ENCODE measurements at regions not wholly inside any gene's neighbourhood (a gene's known extent, or its start where the extent isn't known, plus 50 kb on each side); places are given as distances from the start of the nearest gene placed in this dataset.

- Histone ChIP-seq H3K36me3 (no peaks in the 10 kb centered on the region), H3K27ac (no peak overlapping the region), H3K9me3 (no peaks in the 10 kb centered on the region), H3K27me3 (ENCODE audit: low read depth) (no peaks in the 10 kb centered on the region), H3K4me3 (no peak overlapping the region), H3K4me1 (no peaks in the 10 kb centered on the region)
- no peak for ATAC-seq
- no peak for TF ChIP-seq CTCF (IDR thresholded peaks at IDR 0.05)
- intact Hi-C loops (cut with DNase I): no loop called here
- no peak for DNase-seq
Observed at GRCh38 chr2:225911019-225911418, 511.5 kb downstream of the NYAP2 start.

- H3K36me3 ChIP-seq: no peaks in the 10 kb centered on the region
- no peaks in the 10 kb centered on the region for H3K27me3 ChIP-seq (ENCODE audit: low read depth)
- no peaks in the 10 kb centered on the region for H3K4me1 ChIP-seq
- ATAC-seq: no peak
- H3K27ac ChIP-seq: no peak overlapping the region
- no peak for DNase-seq
- no peak for TF ChIP-seq CTCF (IDR thresholded peaks at IDR 0.05)
- no peaks in the 10 kb centered on the region for H3K9me3 ChIP-seq
- intact Hi-C loops (cut with DNase I): no loop called here
- no peak overlapping the region for H3K4me3 ChIP-seq
Observed at GRCh38 chr2:225895126-225895525, 495.6 kb downstream of the NYAP2 start.

GRCh38 chr2:225894236-225894980, 494.9 kb downstream of the NYAP2 start:
- no peak for ATAC-seq
- intact Hi-C loops (cut with DNase I): no loop called here
- Histone ChIP-seq H3K4me3 (no peak overlapping the region), H3K36me3 (no peaks in the 10 kb centered on the region), H3K27me3 (ENCODE audit: low read depth) (no peaks in the 10 kb centered on the region), H3K27ac (no peak overlapping the region), H3K9me3 (no peaks in the 10 kb centered on the region), H3K4me1 (no peaks in the 10 kb centered on the region)
- no peak for TF ChIP-seq CTCF (IDR thresholded peaks at IDR 0.05)
- DNase-seq: no peak

- no peaks in the 10 kb centered on the region for H3K9me3 ChIP-seq
- TF ChIP-seq CTCF (IDR thresholded peaks at IDR 0.05): no peak
- intact Hi-C loops (cut with DNase I): no loop called here
- DNase-seq: no peak
- H3K36me3 ChIP-seq: no peaks in the 10 kb centered on the region
- no peak for ATAC-seq
- H3K27me3 ChIP-seq (ENCODE audit: low read depth): no peaks in the 10 kb centered on the region
- H3K27ac ChIP-seq: no peak overlapping the region
- no peaks in the 10 kb centered on the region for H3K4me1 ChIP-seq
- no peak overlapping the region for H3K4me3 ChIP-seq
Observed at GRCh38 chr2:225893151-225893550, 493.6 kb downstream of the NYAP2 start.

- no peak for ATAC-seq
- Histone ChIP-seq H3K4me1 (no peaks in the 10 kb centered on the region), H3K4me3 (no peak overlapping the region), H3K9me3 (no peaks in the 10 kb centered on the region), H3K36me3 (no peaks in the 10 kb centered on the region), H3K27ac (no peak overlapping the region), H3K27me3 (ENCODE audit: low read depth) (no peaks in the 10 kb centered on the region)
- intact Hi-C loops (cut with DNase I): no loop called here
- DNase-seq: no peak
- TF ChIP-seq CTCF (IDR thresholded peaks at IDR 0.05): no peak
Observed at GRCh38 chr2:225891771-225892170, 492.3 kb downstream of the NYAP2 start.
